Keratinocyte (primary cell): ENCODE measurements at regions not wholly inside any gene's neighbourhood (a gene's known extent, or its start where the extent isn't known, plus 50 kb on each side); places are given as distances from the start of the nearest gene placed in this dataset.

Experiments
- DNase-seq: peaks from one replicate; pipeline ENCODE4 v3.0.0-alpha.2; 2011; ENCODE audit warnings: low read depth, missing footprints, low spot score
- FAIRE-seq: peaks from 2 replicates; lab custom pipeline; 2011; peaks lifted over from hg19 to GRCh38; lab: Jason Lieb, UNC
- H2AFZ ChIP-seq: 2 replicates; pipeline ENCODE4 v1.6.0; 2012; ENCODE audit warnings: low read length, control low read depth, inconsistent platforms; ENCODE audit not compliant: control insufficient read depth
- H3K27ac ChIP-seq: 2 replicates; pipeline ENCODE4 v1.5.1; 2011; ENCODE audit warnings: low read length; ENCODE audit not compliant: control insufficient read depth, insufficient read depth
- H3K27me3 ChIP-seq: 3 replicates; pipeline ENCODE4 v1.6.0; 2011; ENCODE audit warnings: low read length; ENCODE audit not compliant: control insufficient read depth, insufficient read depth; ENCODE audit errors: extremely low read depth
- H3K36me3 ChIP-seq, 2 experiments: 2 replicates in 1 of 2; 3 replicates in 1 of 2; pipeline ENCODE4 v1.5.1; 2011; ENCODE audit warnings: low read length in 2 of 2, mild to moderate bottlenecking in 1 of 2; ENCODE audit not compliant: control insufficient read depth in 2 of 2, insufficient read depth in 2 of 2; ENCODE audit errors: extremely low read depth in 1 of 2
- H3K4me1 ChIP-seq: 3 replicates; pipeline ENCODE4 v1.5.1; 2011; ENCODE audit warnings: low read length; ENCODE audit not compliant: control insufficient read depth, insufficient read depth; ENCODE audit errors: extremely low read depth
- H3K4me2 ChIP-seq: 3 replicates; pipeline ENCODE4 v1.6.0; 2011; ENCODE audit warnings: low read depth, low read length; ENCODE audit not compliant: control insufficient read depth, insufficient read depth; ENCODE audit errors: extremely low read depth
- H3K4me3 ChIP-seq, 3 experiments: fragments of 200-600 bp in 1 of 3; sonication (generic) in 1 of 3; 2 replicates in 2 of 3; 3 replicates in 1 of 3; pipeline ENCODE4 v1.5.1; 2011 to 2016; ENCODE audit warnings: low read length in 3 of 3, mild to moderate bottlenecking in 3 of 3, control low read depth in 2 of 3, inconsistent platforms in 1 of 3, low read depth in 1 of 3, mixed read lengths in 1 of 3, mixed run types in 1 of 3, moderate library complexity in 1 of 3; ENCODE audit not compliant: control insufficient read depth in 2 of 3, insufficient read depth in 2 of 3; ENCODE audit errors: extremely low read depth in 1 of 3
- H3K79me2 ChIP-seq: 2 replicates; pipeline ENCODE4 v1.6.0; 2012; ENCODE audit warnings: low read length; ENCODE audit not compliant: control insufficient read depth, insufficient read depth
- H3K9ac ChIP-seq: 3 replicates; pipeline ENCODE4 v1.6.0; 2011; ENCODE audit warnings: low read length; ENCODE audit not compliant: control insufficient read depth, insufficient read depth; ENCODE audit errors: extremely low read depth
- H3K9me1 ChIP-seq: 3 replicates; pipeline ENCODE4 v1.6.0; 2011; ENCODE audit warnings: low read length; ENCODE audit not compliant: control insufficient read depth, insufficient read depth; ENCODE audit errors: extremely low read depth
- H3K9me3 ChIP-seq: 2 replicates; pipeline ENCODE4 v1.5.1; 2012; ENCODE audit warnings: low read depth, low read length; ENCODE audit not compliant: control insufficient read depth
- H4K20me1 ChIP-seq: 3 replicates; pipeline ENCODE4 v1.6.0; 2011; ENCODE audit warnings: low read length; ENCODE audit not compliant: control insufficient read depth, insufficient read depth; ENCODE audit errors: extremely low read depth
- EZH2 ChIP-seq: IDR thresholded peaks from one replicate; pipeline ENCODE4 v1.6.1; 2012; ENCODE audit warnings: inconsistent platforms, mild to moderate bottlenecking, low read length, moderate library complexity
- dilution Hi-C: fragments of 300-500 bp; cut with MboI; formaldehyde crosslinking; loops from one replicate; pipeline ENCODE4 v1.7.0; 2020; ENCODE audit warnings: low sequenced_read_pairs; ENCODE audit not compliant: extremely low pct_ligation_motif_present
- TF ChIP-seq, protein P1 (sequence below), 3 experiments: IDR thresholded peaks in 1 of 3; conservative IDR thresholded peaks in 1 of 3; optimal IDR thresholded peaks in 1 of 3; 2 replicates in 2 of 3; 3 replicates in 1 of 3; pipeline versions ENCODE3 to v1.5.1; 2011; ENCODE audit warnings: low read length in 3 of 3, mild to moderate bottlenecking in 3 of 3, moderate library complexity in 2 of 3, control low read depth in 1 of 3, inconsistent platforms in 1 of 3; ENCODE audit not compliant: insufficient read depth in 2 of 3; ENCODE audit errors: extremely low read depth in 1 of 3

DNA sequence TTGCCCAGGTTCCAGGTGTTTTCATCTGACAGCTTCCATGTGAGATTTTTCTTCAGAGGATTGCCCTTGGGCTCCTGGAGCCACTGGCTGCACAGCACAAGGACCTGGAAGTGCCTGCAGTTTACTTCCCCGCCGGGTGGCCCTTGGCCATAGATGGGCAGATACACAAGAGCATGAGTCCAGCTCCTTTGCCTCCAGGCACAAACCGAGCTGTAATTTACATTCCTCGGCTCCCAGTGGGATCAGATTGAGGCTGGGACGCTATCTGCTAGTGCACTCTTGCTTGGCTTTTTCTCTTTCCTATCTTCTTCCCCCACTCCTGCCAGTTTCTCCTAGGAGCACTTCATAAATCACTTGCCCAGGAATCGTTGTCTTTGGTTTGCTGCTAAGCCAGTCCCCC, 85.4 kb upstream of the RALY start:
- Histone ChIP-seq H3K9me3 (no peaks in the 10 kb centered on the region), H3K27me3 (peaks cover 4% of the 10 kb centered on the region), H3K4me2 (no peak overlapping the region), H3K9ac (no peak overlapping the region), H3K79me2 (no peaks in the 10 kb centered on the region), H4K20me1 (no peaks in the 10 kb centered on the region), H3K9me1 (no peaks in the 10 kb centered on the region), H2AFZ (no peak overlapping the region), H3K4me1 (no peaks in the 10 kb centered on the region), H3K27ac (no peak overlapping the region), H3K36me3 (no peaks in the 10 kb centered on the region), H3K4me3 (no peak overlapping the region)
- dilution Hi-C loops, result no loop called here
- FAIRE-seq, result no peak
- DNase-seq, result no peak
- TF ChIP-seq, protein P1, sequence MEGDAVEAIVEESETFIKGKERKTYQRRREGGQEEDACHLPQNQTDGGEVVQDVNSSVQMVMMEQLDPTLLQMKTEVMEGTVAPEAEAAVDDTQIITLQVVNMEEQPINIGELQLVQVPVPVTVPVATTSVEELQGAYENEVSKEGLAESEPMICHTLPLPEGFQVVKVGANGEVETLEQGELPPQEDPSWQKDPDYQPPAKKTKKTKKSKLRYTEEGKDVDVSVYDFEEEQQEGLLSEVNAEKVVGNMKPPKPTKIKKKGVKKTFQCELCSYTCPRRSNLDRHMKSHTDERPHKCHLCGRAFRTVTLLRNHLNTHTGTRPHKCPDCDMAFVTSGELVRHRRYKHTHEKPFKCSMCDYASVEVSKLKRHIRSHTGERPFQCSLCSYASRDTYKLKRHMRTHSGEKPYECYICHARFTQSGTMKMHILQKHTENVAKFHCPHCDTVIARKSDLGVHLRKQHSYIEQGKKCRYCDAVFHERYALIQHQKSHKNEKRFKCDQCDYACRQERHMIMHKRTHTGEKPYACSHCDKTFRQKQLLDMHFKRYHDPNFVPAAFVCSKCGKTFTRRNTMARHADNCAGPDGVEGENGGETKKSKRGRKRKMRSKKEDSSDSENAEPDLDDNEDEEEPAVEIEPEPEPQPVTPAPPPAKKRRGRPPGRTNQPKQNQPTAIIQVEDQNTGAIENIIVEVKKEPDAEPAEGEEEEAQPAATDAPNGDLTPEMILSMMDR (optimal IDR thresholded peaks at IDR 0.05 in 1 of 3, IDR thresholded peaks at IDR 0.05 in 1 of 3, conservative IDR thresholded peaks at IDR 0.05 in 1 of 3; ENCODE audit: extremely low read depth in 1 of 3, insufficient read depth in 2 of 3, low read length in 3 of 3), result no peak
- TF ChIP-seq EZH2, result no peak

DNA sequence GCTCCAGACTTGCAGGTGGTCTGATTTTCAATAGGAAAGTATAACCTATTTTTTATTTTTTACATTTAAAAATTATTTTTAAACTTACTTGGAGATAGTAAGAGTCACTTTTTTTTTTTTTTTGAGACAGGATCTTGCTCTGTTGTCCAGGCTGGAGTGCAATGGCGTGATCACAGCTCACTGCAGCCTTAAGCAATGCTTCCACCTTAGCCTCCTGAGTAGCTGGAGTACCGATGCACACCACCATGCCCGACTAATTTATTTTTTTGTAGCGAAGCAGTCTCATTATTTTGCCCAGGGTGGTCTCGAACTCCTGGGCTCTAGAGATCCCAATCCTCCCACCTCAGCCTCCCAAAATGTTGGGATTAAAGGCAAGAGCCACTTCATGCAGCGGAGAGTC, 84.8 kb upstream of the RALY start:
- DNase-seq (no peak), FAIRE-seq (no peak)
- Histone ChIP-seq H3K36me3 (no peaks in the 10 kb centered on the region), H3K27me3 (peaks cover 4% of the 10 kb centered on the region), H3K9me3 (no peaks in the 10 kb centered on the region), H3K4me1 (no peaks in the 10 kb centered on the region), H3K9me1 (no peaks in the 10 kb centered on the region), H3K4me2 (no peak overlapping the region), H3K27ac (no peak overlapping the region), H4K20me1 (no peaks in the 10 kb centered on the region), H3K79me2 (no peaks in the 10 kb centered on the region), H2AFZ (no peak overlapping the region), H3K4me3 (no peak overlapping the region), H3K9ac (no peak overlapping the region)
- TF ChIP-seq, protein P1 (optimal IDR thresholded peaks at IDR 0.05 in 1 of 3, IDR thresholded peaks at IDR 0.05 in 1 of 3, conservative IDR thresholded peaks at IDR 0.05 in 1 of 3; ENCODE audit: extremely low read depth in 1 of 3, insufficient read depth in 2 of 3, low read length in 3 of 3), result no peak
- TF ChIP-seq EZH2, result no peak
- dilution Hi-C loops, result no loop called here
